ENCODE measurements at regions not wholly inside any gene's neighbourhood (a gene's known extent, or its start where the extent isn't known, plus 50 kb on each side); places are given as distances from the start of the nearest gene placed in this dataset.

- no TSS peak for BruUV-seq (replicated peaks)
- Histone ChIP-seq H3K27me3 (ENCODE audit: insufficient read depth, low read length) (no peaks in the 10 kb centered on the region), H4K20me1 (ENCODE audit: insufficient read depth) (no peaks in the 10 kb centered on the region), H3K27ac (ENCODE audit: low read depth, low read length) (no peak overlapping the region), H3K36me3 (ENCODE audit: control insufficient read depth in 1 of 2, insufficient read depth in 2 of 2, low read length in 2 of 2) (no peaks in the 10 kb centered on the region), H3K79me2 (ENCODE audit: insufficient read depth, low read length) (no peaks in the 10 kb centered on the region), H3K9ac (ENCODE audit: low read length) (no peak overlapping the region), H3K4me3 (replicated peaks in 1 of 2; ENCODE audit: low read depth in 1 of 2, low read length in 2 of 2) (no peak overlapping the region), H3K9me3 (ENCODE audit: control insufficient read depth in 1 of 2, insufficient read depth in 1 of 2, low read depth in 1 of 2, low read length in 2 of 2) (peaks cover 0 to 11% of the 10 kb centered on the region in 2 experiments; a peak in 2 of 4 replicates), H3K4me2 (ENCODE audit: low read length) (no peak overlapping the region), H2AFZ (ENCODE audit: low read depth, low read length, poor library complexity, severe bottlenecking) (no peak overlapping the region), H3K9me2 (ENCODE audit: insufficient read depth) (no peaks in the 10 kb centered on the region), H3K4me1 (ENCODE audit: control insufficient read depth in 1 of 2, insufficient read depth in 2 of 2, low read length in 2 of 2) (no peaks in the 10 kb centered on the region)
- RAD21 ChIA-PET (ENCODE audit: low non-redundant PET in 1 of 2, low total read pairs in 2 of 2, uncharacterized antibody in 2 of 2, unreplicated experiment in 2 of 2) = no interaction called here
- no peak for ATAC-seq
- POLR2A ChIA-PET = no interaction called here
- no peak for TF ChIP-seq EZH2 (IDR thresholded peaks at IDR 0.05)
- no peak for TF ChIP-seq CTCF (IDR thresholded peaks at IDR 0.05 in 2 of 3, conservative IDR thresholded peaks at IDR 0.05 in 1 of 3; ENCODE audit: borderline replicate concordance in 1 of 3, insufficient read depth in 1 of 3, low read depth in 2 of 3, low read length in 2 of 3)
- no peak for TF ChIP-seq REST (IDR thresholded peaks at IDR 0.05; ENCODE audit: low read depth)
- TF ChIP-seq RAD21 (IDR thresholded peaks at IDR 0.05; ENCODE audit: low read depth) = no peak
- TF ChIP-seq ZNF274 (IDR thresholded peaks at IDR 0.05; ENCODE audit: low read depth, low read length) = no peak
- TF ChIP-seq CBX3 (IDR thresholded peaks at IDR 0.05; ENCODE audit: low read depth) = no peak
- TF ChIP-seq SP1 (IDR thresholded peaks at IDR 0.05; ENCODE audit: low read depth) = no peak
- no peak for TF ChIP-seq POLR2A (IDR thresholded peaks at IDR 0.05; ENCODE audit: borderline replicate concordance, extremely low read depth, insufficient read depth, insufficient read length)
- TF ChIP-seq EZH2phosphoT487 (IDR thresholded peaks at IDR 0.05; ENCODE audit: borderline replicate concordance) = no peak
- no peak for TF ChIP-seq CEBPB (IDR thresholded peaks at IDR 0.05; ENCODE audit: low read depth)
- TF ChIP-seq FOSL1 (IDR thresholded peaks at IDR 0.05; ENCODE audit: low read depth) = no peak
- TF ChIP-seq POLR2AphosphoS5 (IDR thresholded peaks at IDR 0.05; ENCODE audit: low read depth, low read length) = no peak
- TF ChIP-seq MAX (IDR thresholded peaks at IDR 0.05) = no peak
- TF ChIP-seq SIN3A (IDR thresholded peaks at IDR 0.05; ENCODE audit: low read depth) = no peak
- no peak for TF ChIP-seq TCF7L2 (IDR thresholded peaks at IDR 0.05; ENCODE audit: borderline replicate concordance, extremely low read depth, insufficient read depth, insufficient read length)
- no peak for TF ChIP-seq ZBTB33 (IDR thresholded peaks at IDR 0.05; ENCODE audit: extremely low read depth, insufficient replicate concordance, low read length)
- no peak for TF ChIP-seq EGR1 (IDR thresholded peaks at IDR 0.05; ENCODE audit: low read depth)
- TF ChIP-seq JUND (IDR thresholded peaks at IDR 0.05) = no peak
- no peak for TF ChIP-seq ELF1 (IDR thresholded peaks at IDR 0.05; ENCODE audit: borderline replicate concordance, low read depth)
- CTCF ChIA-PET = no interaction called here
- intact Hi-C loops (cut with micrococcal nuclease) = no loop called here
- DNase-seq (ENCODE audit: low read depth, low spot score) = no peak
Measured at GRCh38 chr16:51939378-51939871, 607.5 kb downstream of the TOX3 start.
